ENCODE measurements at regions not wholly inside any gene's neighbourhood (a gene's known extent, or its start where the extent isn't known, plus 50 kb on each side); places are given as distances from the start of the nearest gene placed in this dataset.

DNA sequence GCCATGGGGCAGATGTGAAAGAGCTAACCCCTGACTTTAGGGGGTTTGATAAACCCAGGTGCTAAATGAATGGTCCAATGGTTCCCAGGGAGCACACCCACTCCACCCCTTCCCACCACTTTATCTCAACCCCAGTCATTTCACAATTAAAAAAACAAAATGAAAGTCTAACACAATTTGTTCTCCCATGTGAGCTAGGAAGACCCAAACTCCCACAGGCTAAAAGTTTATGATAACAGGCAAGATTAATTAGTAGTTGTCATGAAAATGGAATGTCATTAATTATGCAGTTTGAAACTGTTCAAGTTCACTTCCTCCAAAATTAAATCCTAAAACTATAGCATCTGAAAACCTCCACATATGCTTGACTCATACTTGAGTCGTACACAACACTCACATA is 63.3 kb upstream of the TPM1 start:
- no peak for TF ChIP-seq POLR2A (IDR thresholded peaks at IDR 0.05; ENCODE audit: low read depth, low read length)
- TF ChIP-seq TAF1 (IDR thresholded peaks at IDR 0.05; ENCODE audit: low read depth, low read length): no peak
- no peak for TF ChIP-seq POLR2AphosphoS5 (IDR thresholded peaks at IDR 0.05; ENCODE audit: low read depth, low read length)
